Ishikawa (cell line): ENCODE measurements at regions not wholly inside any gene's neighbourhood (a gene's known extent, or its start where the extent isn't known, plus 50 kb on each side); places are given as distances from the start of the nearest gene placed in this dataset.

Source experiments
- EGR1 ChIP-seq: IDR thresholded peaks from 2 replicates; pipeline ENCODE4 v1.6.1; 2012
- MAX ChIP-seq: IDR thresholded peaks from 2 replicates; pipeline ENCODE4 v1.6.1; 2012
- NFIC ChIP-seq: IDR thresholded peaks from 2 replicates; pipeline ENCODE4 v1.6.1; 2012
- RAD21 ChIP-seq: IDR thresholded peaks from 2 replicates; pipeline ENCODE4 v1.6.1; 2012; ENCODE audit warnings: low read depth
- TAF1 ChIP-seq: IDR thresholded peaks from 2 replicates; pipeline ENCODE4 v1.6.1; 2012; ENCODE audit warnings: low read depth, mild to moderate bottlenecking
- TEAD4 ChIP-seq: IDR thresholded peaks from 2 replicates; pipeline ENCODE4 v1.6.1; 2012

GRCh38 chr20:24766826-24767622 is 182.0 kb upstream of the CST7 start:
- TF ChIP-seq MAX = no peak
- no peak for TF ChIP-seq RAD21
- TF ChIP-seq TAF1 = no peak
- no peak for TF ChIP-seq NFIC
- TF ChIP-seq TEAD4 = no peak
- TF ChIP-seq EGR1 = no peak
